ENCODE measurements at regions not wholly inside any gene's neighbourhood (a gene's known extent, or its start where the extent isn't known, plus 50 kb on each side); places are given as distances from the start of the nearest gene placed in this dataset.

DNA sequence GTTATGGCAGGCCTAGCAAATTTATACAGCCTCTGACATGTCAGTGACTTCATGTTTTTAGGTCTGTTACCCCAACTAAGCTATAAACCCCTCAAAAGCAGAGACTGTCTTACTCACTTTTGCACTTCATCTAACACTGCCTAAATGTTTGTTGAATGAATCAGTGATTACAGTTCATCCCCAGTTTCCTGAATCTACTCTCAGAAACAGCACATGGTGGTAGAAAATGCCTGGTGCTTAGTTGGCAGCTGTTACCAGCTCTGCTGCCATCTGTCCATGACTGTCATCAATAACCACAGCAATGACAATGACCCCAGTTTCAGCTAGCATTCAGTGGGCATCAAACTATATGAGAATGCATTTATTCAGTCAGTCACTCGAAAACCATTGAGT is 110.5 kb upstream of the SERBP1 start:
- RAD21 ChIA-PET (ENCODE audit: unreplicated experiment): interaction anchor here (0.7 to 10.1 kb wide), 2 partner anchors 14 to 219 kb away, joined by 3 to 119 read pairs; no protein-coding TSS in a partner anchor
- no TSS peak for BruUV-seq (replicated peaks)
- H3K4me3 ChIP-seq: no peak overlapping the region
- intact Hi-C loops (cut with micrococcal nuclease; ENCODE audit: unreplicated experiment) (no loop called here), in situ Hi-C loops (cut with MboI) (no loop called here)
- no peak for ATAC-seq
- CTCF ChIA-PET: interaction anchor here (0.5 to 10.3 kb wide), 8 partner anchors 8 to 226 kb away, joined by 3 to 213 read pairs (median 4); no protein-coding TSS in a partner anchor
- SMC1A ChIA-PET (ENCODE audit: uncharacterized antibody, unreplicated experiment): interaction anchor here (0.9 to 8.6 kb wide), 10 partner anchors 8 to 227 kb away, joined by 3 to 138 read pairs (median 4); no protein-coding TSS in a partner anchor
- 0% methylated on average over 1 of the region's 1 CpG for WGBS (ENCODE audit: insufficient coverage, insufficient replicate concordance, low lambda C conversion rate, missing lambda C conversion rate)
- no peak overlapping the region for H3K27ac ChIP-seq (ENCODE audit: control insufficient read depth, insufficient read depth)
- no peaks in the 10 kb centered on the region for H3K9me3 ChIP-seq (replicated peaks; ENCODE audit: control insufficient read depth, insufficient read depth, low read length)
- POLR2A ChIA-PET: interaction anchor here (1.5 kb wide), 1 partner anchor 14 kb away, joined by 3 read pairs; no protein-coding TSS in a partner anchor
- TF ChIP-seq NBN (IDR thresholded peaks at IDR 0.05) (no peak), RAD51 (IDR thresholded peaks at IDR 0.05) (no peak), HDGF (IDR thresholded peaks at IDR 0.05) (no peak), MAX (IDR thresholded peaks at IDR 0.05; ENCODE audit: low read depth, low read length) (no peak), ZZZ3 (IDR thresholded peaks at IDR 0.05; ENCODE audit: control insufficient read depth, insufficient read length, low read depth) (no peak), TCF3 (IDR thresholded peaks at IDR 0.05; ENCODE audit: borderline replicate concordance, insufficient read depth, low read depth, low read length) (no peak), RUNX3 (IDR thresholded peaks at IDR 0.05; ENCODE audit: low read length) (no peak), TARDBP (IDR thresholded peaks at IDR 0.05; ENCODE audit: borderline replicate concordance) (no peak), NFYB (IDR thresholded peaks at IDR 0.05; ENCODE audit: insufficient read depth, low read depth, low read length) (no peak)
- TF ChIP-seq, protein P1, sequence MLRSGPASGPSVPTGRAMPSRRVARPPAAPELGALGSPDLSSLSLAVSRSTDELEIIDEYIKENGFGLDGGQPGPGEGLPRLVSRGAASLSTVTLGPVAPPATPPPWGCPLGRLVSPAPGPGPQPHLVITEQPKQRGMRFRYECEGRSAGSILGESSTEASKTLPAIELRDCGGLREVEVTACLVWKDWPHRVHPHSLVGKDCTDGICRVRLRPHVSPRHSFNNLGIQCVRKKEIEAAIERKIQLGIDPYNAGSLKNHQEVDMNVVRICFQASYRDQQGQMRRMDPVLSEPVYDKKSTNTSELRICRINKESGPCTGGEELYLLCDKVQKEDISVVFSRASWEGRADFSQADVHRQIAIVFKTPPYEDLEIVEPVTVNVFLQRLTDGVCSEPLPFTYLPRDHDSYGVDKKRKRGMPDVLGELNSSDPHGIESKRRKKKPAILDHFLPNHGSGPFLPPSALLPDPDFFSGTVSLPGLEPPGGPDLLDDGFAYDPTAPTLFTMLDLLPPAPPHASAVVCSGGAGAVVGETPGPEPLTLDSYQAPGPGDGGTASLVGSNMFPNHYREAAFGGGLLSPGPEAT (IDR thresholded peaks at IDR 0.05; ENCODE audit: low read depth): no peak
- H3K4me2 ChIP-seq (ENCODE audit: control insufficient read depth, insufficient read depth): no peak overlapping the region
- H3K4me1 ChIP-seq (ENCODE audit: control insufficient read depth, insufficient read depth, low read length): no peaks in the 10 kb centered on the region
- no peaks in the 10 kb centered on the region for H4K20me1 ChIP-seq (ENCODE audit: control insufficient read depth, insufficient read depth)
- no peak for FAIRE-seq
- H3K79me2 ChIP-seq (ENCODE audit: control insufficient read depth, insufficient read depth, low read length): no peaks in the 10 kb centered on the region
- peaks cover 0 to 1% of the 10 kb centered on the region in 2 experiments; a peak in 1 of 4 replicates for H3K27me3 ChIP-seq (replicated peaks in 1 of 2; ENCODE audit: control insufficient read depth in 2 of 2, insufficient read depth in 2 of 2, low read length in 1 of 2)
- H2AFZ ChIP-seq (ENCODE audit: control insufficient read depth, low read depth, low read length): no peak overlapping the region
- DNase-seq (ENCODE audit: low read depth, low spot score): no peak
- no peak overlapping the region for H3K9ac ChIP-seq (ENCODE audit: control insufficient read depth, insufficient read depth, low read length)
- no peaks in the 10 kb centered on the region for H3K36me3 ChIP-seq (ENCODE audit: control insufficient read depth in 2 of 2, insufficient read depth in 2 of 2, low read length in 1 of 2)

All from GM12878 (cell line).